ENCODE measurements at regions not wholly inside any gene's neighbourhood (a gene's known extent, or its start where the extent isn't known, plus 50 kb on each side); places are given as distances from the start of the nearest gene placed in this dataset.
"Not testable (repeated sequence)": the region's sequence is repeated elsewhere in the genome, so short reads cannot be mapped to it uniquely, and the experiment has no call there.

- DNase-seq = no peak
Observed at GRCh38 chr1:58939666-58940370, 156.0 kb upstream of the JUN start.

DNA sequence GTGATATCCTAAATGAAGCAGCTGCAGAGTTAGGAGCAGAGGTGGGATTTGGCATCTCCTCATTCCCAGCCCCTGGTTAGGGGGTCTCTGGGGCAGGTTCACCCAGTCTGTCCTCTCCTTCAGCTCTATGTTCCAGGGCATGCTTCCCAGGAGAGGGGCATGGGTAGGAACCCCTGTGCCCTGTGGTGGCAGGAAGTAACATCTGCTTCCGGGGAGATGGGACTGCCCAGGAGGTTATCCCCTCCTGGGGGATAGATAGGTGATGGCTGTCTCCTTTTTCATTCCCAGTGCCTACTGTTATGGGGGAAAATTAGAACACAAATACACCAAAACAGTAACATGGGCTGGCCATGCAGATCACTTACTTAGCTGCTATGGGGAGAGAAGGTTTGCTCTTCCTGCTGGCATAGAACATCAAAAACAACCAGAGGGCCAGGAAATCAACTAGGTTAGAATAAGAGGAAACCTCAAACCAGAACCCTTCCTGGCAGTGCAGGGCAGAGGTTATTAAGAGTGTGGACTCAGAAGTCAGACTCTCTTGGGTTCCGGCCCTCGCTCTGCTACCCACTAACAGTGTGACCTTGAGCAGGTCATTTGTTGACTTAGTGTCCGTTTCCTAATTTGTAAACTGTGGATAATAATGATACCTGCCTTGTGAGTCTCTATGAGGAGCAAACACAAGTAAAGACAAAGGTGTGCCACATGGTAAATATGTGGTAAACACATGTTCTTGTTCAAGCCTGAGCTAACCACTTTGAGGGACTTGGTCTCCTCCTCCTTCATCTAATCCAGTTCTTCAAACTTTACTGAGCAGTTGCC, 157.8 kb upstream of the JUN start:
- DNase-seq = no peak

DNA sequence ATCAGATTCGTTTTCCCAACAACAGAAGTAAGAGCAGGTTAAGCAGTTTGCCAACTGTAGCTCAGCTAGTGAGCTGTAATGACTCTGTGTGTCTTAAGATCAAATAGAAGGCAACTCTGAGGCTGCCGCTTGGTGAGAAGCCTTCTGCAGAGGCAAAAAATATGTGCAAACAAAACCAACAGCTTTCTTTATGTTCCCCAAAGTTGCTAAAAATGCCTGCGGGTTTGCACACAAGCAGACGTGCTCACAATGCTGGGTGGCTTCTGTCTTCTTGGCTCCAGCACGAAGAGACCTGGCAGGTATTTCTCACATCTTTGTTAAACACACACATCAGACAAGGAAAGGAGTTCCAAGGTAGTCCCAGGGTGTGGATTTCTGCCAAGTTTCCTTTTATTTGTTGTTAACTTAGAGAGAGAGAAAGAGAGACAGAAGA, 158.9 kb upstream of the JUN start:
- no peak for DNase-seq

DNA sequence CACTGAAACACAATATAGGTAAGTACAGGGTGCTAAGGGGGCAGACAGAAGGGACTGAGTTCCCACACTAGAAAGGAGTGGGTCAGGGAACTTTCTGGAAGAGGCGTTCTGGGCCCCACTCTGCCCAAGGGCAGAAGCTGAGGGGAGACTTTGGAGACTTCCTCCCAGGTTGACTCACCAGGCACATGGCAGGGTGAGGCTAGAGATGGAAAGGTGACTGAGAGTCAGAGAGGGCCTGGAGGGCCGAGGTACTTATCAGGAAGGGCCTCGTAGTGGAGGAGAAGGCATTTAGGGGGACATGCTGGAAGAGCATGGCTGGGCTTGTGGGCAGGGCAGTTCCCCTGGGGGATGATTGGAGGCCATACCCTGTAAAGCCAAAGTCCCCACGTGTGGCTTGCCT, 159.9 kb upstream of the JUN start:
- no peak for DNase-seq

- DNase-seq = no peak
Observed at GRCh38 chr1:58944439-58944838, 160.6 kb upstream of the JUN start.

GRCh38 chr1:58946390-58946789, 162.5 kb upstream of the JUN start:
- DNase-seq = no peak

- no peak for DNase-seq
Observed at GRCh38 chr1:58948671-58949070, 164.8 kb upstream of the JUN start.

DNA sequence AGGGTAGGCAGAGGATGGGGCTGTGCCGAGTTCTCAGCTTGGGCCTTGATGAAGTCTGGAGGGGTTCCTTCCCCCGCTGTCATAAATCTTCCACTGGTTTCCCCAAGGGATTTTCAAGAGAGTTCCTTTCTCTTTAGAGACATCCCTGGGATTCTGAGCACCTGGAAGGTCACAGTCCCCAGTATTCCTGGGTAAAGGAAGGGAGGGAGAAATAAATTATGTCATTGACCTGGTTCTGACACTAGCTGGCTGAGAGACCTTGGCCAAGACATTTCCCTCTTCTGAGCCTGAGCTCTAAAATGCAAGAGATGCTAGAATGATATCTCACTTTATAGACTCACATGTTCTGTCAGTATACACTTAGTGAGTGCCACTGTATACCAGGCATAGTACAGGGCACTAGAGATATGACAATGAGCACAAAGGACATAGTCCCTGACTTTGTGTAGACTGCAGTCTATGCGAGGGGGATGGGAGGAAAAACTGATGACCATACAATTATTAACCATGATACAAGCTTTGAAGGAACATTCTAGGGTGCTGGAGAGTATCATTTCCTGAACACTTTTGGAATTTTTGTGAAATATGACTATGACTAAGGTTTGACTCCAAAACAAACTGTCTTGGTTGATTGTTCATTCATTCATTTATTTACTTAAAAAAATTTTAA, 165.8 kb upstream of the JUN start:
- DNase-seq = no peak

DNA sequence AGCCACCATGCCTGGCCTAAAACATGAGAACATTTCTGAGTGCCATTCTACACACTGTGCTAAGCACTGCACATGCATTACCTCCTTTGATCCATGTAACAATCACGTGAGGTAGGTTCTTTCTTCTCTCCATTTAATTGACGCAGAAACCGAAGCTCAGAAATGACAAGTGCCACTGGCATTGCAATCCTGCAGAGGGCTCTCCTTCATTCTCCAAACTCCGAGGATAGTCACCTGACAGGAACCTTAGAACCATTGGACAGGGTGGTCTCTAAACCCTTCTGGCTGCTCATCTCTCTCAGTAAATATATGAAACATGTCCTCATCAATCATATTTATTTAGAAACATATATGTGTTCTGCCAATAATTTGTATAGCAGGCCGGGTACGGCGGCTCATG, 167.1 kb upstream of the JUN start:
- no peak for DNase-seq

GRCh38 chr1:58953951-58954350, 170.1 kb upstream of the JUN start:
- DNase-seq = not testable (repeated sequence)

GRCh38 chr1:58963287-58963686, 179.4 kb upstream of the JUN start:
- not testable (repeated sequence) for DNase-seq

GRCh38 chr1:58964428-58964827, 180.6 kb upstream of the JUN start:
- no peak for DNase-seq

DNA sequence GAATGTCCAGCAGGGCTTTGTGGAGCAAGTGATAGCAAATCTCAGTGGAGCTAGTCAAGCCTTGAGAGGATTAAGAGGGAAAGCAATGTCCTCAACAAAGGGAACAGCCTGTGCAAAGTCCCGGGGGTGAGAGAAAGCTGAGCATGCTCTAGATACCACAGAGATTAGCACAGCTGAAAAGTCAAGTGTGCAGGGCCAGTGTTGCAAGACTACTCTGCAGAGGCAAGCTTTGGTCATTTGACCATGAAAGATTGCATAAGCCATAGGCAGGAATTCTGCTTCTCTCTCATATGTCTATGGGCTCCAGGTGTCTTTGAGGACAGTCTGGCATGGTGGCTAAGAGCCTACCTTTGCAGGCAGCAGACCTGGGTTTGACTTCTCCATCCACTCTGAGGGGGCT, 181.0 kb upstream of the JUN start:
- DNase-seq = no peak

- DNase-seq = no peak
Observed at GRCh38 chr1:58966103-58966916, 182.5 kb upstream of the JUN start.

DNA sequence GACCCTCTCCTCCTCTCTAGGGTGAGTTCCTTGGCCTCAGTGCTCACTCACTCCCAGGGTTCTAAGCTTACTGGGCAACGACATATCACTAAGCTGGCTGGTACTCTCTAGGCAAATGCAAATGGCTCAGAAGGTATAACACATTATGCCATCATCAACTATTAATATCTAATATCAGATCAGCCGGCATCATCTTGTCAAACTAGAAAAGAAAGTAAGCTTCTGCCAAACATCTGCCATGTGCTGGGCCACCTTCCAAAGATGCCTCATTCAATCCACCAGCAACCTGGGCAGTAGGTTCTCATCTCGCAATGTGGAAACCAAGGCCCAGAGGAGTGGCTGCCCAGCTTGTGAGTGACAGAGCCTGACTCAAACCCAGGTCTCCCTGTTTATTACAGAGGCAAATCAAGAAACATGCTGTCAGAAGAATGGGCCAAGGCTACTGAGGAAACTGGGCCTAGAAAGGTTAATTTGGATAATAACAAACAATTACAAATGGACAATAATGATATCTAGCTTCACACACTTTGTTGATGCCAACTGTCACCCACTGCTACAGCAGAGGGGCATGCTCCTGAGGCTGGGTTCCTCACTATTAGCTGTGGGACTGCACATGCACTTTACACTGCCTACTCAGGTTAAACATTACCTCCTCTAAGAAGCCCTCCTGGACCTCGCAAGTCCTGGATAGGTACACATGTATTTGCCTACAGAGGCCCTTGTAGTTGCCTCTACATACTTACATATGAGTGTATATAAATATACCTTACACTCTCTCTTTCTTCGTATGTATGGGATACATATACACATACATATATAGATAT, 183.3 kb upstream of the JUN start:
- DNase-seq = no peak

DNA sequence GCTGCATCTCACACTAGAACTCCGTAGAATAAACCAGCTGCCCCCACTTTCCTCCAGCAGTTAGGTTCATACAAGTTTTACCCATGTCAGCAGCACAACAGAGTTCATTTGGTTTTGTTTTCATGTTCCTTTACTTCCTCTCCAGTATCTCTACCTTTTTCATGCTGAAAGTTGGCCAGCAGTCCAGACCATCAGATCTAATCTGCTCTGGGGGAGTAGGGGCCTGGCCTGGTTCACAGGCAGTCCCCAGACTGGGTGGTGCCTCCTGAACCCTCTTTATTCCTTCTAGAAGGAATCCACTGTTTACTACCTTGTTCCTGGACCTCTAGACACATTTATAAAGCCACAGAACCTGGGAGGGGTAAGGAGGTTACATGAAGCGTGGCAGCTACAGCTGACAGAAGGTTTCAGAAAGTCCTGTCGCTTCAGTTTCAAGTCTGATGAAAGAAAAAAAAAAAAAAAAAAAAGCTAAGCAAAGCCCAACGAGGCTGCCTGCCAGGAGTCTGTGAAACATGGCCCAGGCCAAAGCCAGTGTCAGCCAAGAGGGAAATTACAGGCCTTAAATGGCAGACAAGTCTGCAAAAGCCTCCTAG, 184.6 kb upstream of the JUN start:
- no peak for DNase-seq

- DNase-seq = not testable (repeated sequence)
Observed at GRCh38 chr1:58969176-58969575, 185.3 kb upstream of the JUN start.

GRCh38 chr1:58971629-58972140, 187.8 kb upstream of the JUN start:
- DNase-seq = no peak

- no peak for DNase-seq
Observed at GRCh38 chr1:58975888-58976287, 192.0 kb upstream of the JUN start.

DNA sequence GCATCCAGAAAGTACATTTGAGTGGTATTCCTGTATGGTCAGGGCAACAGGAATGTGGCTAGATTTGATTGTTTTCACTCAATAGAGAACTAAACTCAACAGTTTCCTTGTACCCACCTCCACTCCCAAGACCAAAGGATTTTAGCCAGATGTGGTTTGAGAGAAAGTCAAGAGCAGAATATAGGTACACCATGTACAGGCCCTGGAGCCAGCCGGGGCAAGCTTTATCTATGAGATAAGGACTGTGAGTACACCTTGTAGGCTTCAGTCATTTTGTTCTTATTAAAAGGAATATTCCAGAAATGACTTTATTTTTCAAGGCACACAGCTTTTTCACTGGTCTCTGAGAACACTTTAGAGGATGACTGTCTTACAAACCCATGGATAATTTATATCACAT, 192.4 kb upstream of the JUN start:
- no peak for DNase-seq

GRCh38 chr1:58977598-58977997, 193.8 kb upstream of the JUN start:
- no peak for DNase-seq

Data from NCI-H82 (cell line).